ACC112 (cell line): ENCODE measurements at regions not wholly inside any gene's neighbourhood (a gene's known extent, or its start where the extent isn't known, plus 50 kb on each side); places are given as distances from the start of the nearest gene placed in this dataset.

Experiments used
- H2AFZ ChIP-seq: fragments of 200-600 bp; sonication (generic); one replicate; pipeline ENCODE4 v1.6.0; 2017; ENCODE audit warnings: antibody characterized with exemption, low read length; ENCODE audit not compliant: unreplicated experiment
- H3K27ac ChIP-seq: fragments of 200-600 bp; sonication (generic); 2 replicates; pipeline ENCODE4 v1.5.1; 2014; ENCODE audit warnings: low read depth, mild to moderate bottlenecking, antibody characterized with exemption, low read length, moderate library complexity
- H3K27me3 ChIP-seq: fragments of 200-600 bp; sonication (generic); 2 replicates; pipeline ENCODE4 v1.6.1; 2014; ENCODE audit warnings: mild to moderate bottlenecking, antibody characterized with exemption, low read length, moderate library complexity, mixed read lengths; ENCODE audit not compliant: insufficient read depth
- H3K36me3 ChIP-seq: fragments of 200-600 bp; sonication (generic); 2 replicates; pipeline ENCODE4 v1.6.1; 2016; ENCODE audit warnings: mild to moderate bottlenecking, antibody characterized with exemption, low read length, moderate library complexity, mixed read lengths; ENCODE audit not compliant: insufficient read depth
- H3K4me1 ChIP-seq: fragments of 200-600 bp; sonication (generic); one replicate; pipeline ENCODE4 v1.6.1; 2016; ENCODE audit warnings: low read length, mixed read lengths; ENCODE audit not compliant: insufficient read depth, unreplicated experiment, control insufficient read depth
- H3K4me3 ChIP-seq: fragments of 200-600 bp; sonication (generic); 2 replicates; pipeline ENCODE4 v1.5.1; 2014; ENCODE audit warnings: mild to moderate bottlenecking, low read depth, low read length
- H3K79me2 ChIP-seq: fragments of 200-600 bp; sonication (generic); one replicate; pipeline ENCODE4 v1.6.0; 2016; ENCODE audit warnings: low read length; ENCODE audit not compliant: control insufficient read depth, unreplicated experiment, insufficient read depth

GRCh38 chr15:67005294-67005996, 60.0 kb upstream of the SMAD3 start:
- Histone ChIP-seq H3K4me1 (no peaks in the 10 kb centered on the region), H3K27me3 (no peaks in the 10 kb centered on the region), H3K36me3 (no peaks in the 10 kb centered on the region), H3K79me2 (no peaks in the 10 kb centered on the region), H3K4me3 (no peak overlapping the region), H3K27ac (no peak overlapping the region), H2AFZ (no peak overlapping the region)

GRCh38 chr15:67006083-67007065, 59.0 kb upstream of the SMAD3 start:
- Histone ChIP-seq H3K27me3 (no peaks in the 10 kb centered on the region), H3K4me1 (no peaks in the 10 kb centered on the region), H3K4me3 (no peak overlapping the region), H2AFZ (no peak overlapping the region), H3K36me3 (no peaks in the 10 kb centered on the region), H3K79me2 (no peaks in the 10 kb centered on the region), H3K27ac (no peak overlapping the region)

GRCh38 chr15:67009576-67010569, 55.5 kb upstream of the SMAD3 start:
- Histone ChIP-seq H3K4me1 (no peaks in the 10 kb centered on the region), H3K27me3 (no peaks in the 10 kb centered on the region), H3K4me3 (no peak overlapping the region), H3K27ac (no peak overlapping the region), H3K36me3 (no peaks in the 10 kb centered on the region), H3K79me2 (no peaks in the 10 kb centered on the region), H2AFZ (no peak overlapping the region)

GRCh38 chr15:67010898-67011616, 54.3 kb upstream of the SMAD3 start:
- H3K4me1 ChIP-seq: no peaks in the 10 kb centered on the region
- no peak overlapping the region for H3K4me3 ChIP-seq
- H2AFZ ChIP-seq: no peak overlapping the region
- no peaks in the 10 kb centered on the region for H3K27me3 ChIP-seq
- H3K36me3 ChIP-seq: no peaks in the 10 kb centered on the region
- H3K27ac ChIP-seq: no peak overlapping the region
- no peaks in the 10 kb centered on the region for H3K79me2 ChIP-seq

- no peaks in the 10 kb centered on the region for H3K36me3 ChIP-seq
- no peaks in the 10 kb centered on the region for H3K27me3 ChIP-seq
- no peaks in the 10 kb centered on the region for H3K4me1 ChIP-seq
- no peak overlapping the region for H3K4me3 ChIP-seq
- H3K79me2 ChIP-seq: no peaks in the 10 kb centered on the region
- no peak overlapping the region for H3K27ac ChIP-seq
- no peak overlapping the region for H2AFZ ChIP-seq
Observed at GRCh38 chr15:67011617-67012005, 53.8 kb upstream of the SMAD3 start.

- no peaks in the 10 kb centered on the region for H3K27me3 ChIP-seq
- no peaks in the 10 kb centered on the region for H3K36me3 ChIP-seq
- no peak overlapping the region for H2AFZ ChIP-seq
- no peak overlapping the region for H3K27ac ChIP-seq
- no peaks in the 10 kb centered on the region for H3K79me2 ChIP-seq
- H3K4me1 ChIP-seq: no peaks in the 10 kb centered on the region
- no peak overlapping the region for H3K4me3 ChIP-seq
Observed at GRCh38 chr15:67013696-67014095, 51.7 kb upstream of the SMAD3 start.
